Fibroblast of lung (primary cell): ENCODE measurements at regions not wholly inside any gene's neighbourhood (a gene's known extent, or its start where the extent isn't known, plus 50 kb on each side); places are given as distances from the start of the nearest gene placed in this dataset.

Source experiments
- EZH2 ChIP-seq: IDR thresholded peaks from 2 replicates; pipeline ENCODE4 v1.5.1; 2012; ENCODE audit warnings: low read length, control low read depth, mild to moderate bottlenecking; ENCODE audit errors: missing control alignments
- TF ChIP-seq, protein P1 (sequence below), 2 donors: IDR thresholded peaks in 1 of 2; conservative IDR thresholded peaks in 1 of 2; 1 replicate in 1 of 2; 2 replicates in 1 of 2; pipeline ENCODE4 v1.5.1; 2011 to 2012; ENCODE audit warnings: low read length in 2 of 2, control low read depth in 1 of 2, inconsistent platforms in 1 of 2, low read depth in 1 of 2, mild to moderate bottlenecking in 1 of 2

DNA sequence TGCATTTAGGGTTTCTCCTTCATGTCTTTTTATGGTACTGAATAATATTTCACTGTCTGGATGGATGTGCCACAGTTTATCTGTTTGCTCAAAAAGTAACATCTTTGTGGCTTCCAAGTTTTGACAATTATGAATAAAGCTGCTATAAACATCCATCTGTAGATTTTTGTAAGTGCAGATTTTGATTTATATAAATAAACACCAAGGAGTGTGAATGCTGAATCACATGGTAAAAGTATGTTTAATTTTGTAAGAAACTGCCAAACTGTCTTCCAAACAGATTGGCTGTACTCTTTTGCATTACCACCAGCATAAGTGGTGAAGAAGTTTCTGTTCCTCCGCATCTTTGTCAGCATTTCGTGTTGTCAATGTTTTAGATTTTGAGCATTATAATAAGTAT lies 158.7 kb upstream of the GIMD1 start:
- TF ChIP-seq, protein P1, sequence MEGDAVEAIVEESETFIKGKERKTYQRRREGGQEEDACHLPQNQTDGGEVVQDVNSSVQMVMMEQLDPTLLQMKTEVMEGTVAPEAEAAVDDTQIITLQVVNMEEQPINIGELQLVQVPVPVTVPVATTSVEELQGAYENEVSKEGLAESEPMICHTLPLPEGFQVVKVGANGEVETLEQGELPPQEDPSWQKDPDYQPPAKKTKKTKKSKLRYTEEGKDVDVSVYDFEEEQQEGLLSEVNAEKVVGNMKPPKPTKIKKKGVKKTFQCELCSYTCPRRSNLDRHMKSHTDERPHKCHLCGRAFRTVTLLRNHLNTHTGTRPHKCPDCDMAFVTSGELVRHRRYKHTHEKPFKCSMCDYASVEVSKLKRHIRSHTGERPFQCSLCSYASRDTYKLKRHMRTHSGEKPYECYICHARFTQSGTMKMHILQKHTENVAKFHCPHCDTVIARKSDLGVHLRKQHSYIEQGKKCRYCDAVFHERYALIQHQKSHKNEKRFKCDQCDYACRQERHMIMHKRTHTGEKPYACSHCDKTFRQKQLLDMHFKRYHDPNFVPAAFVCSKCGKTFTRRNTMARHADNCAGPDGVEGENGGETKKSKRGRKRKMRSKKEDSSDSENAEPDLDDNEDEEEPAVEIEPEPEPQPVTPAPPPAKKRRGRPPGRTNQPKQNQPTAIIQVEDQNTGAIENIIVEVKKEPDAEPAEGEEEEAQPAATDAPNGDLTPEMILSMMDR (conservative IDR thresholded peaks at IDR 0.05 in 1 of 2, IDR thresholded peaks at IDR 0.05 in 1 of 2; ENCODE audit: low read depth in 1 of 2, low read length in 2 of 2), result no peak
- TF ChIP-seq EZH2, result no peak
